GM12891 (cell line): ENCODE measurements at regions not wholly inside any gene's neighbourhood (a gene's known extent, or its start where the extent isn't known, plus 50 kb on each side); places are given as distances from the start of the nearest gene placed in this dataset.
"Not testable (repeated sequence)": the region's sequence is repeated elsewhere in the genome, so short reads cannot be mapped to it uniquely, and the experiment has no call there.

Experiments
- PAX5 ChIP-seq: IDR thresholded peaks from 2 replicates; pipeline ENCODE4 v1.6.1; 2011; ENCODE audit warnings: low read length, moderate library complexity, mild to moderate bottlenecking; ENCODE audit not compliant: insufficient read depth, severe bottlenecking
- POLR2A ChIP-seq: IDR thresholded peaks from 2 replicates; pipeline ENCODE4 v1.6.1; 2011; ENCODE audit warnings: low read depth, low read length, control low read depth
- POLR2AphosphoS5 ChIP-seq: IDR thresholded peaks from 2 replicates; pipeline ENCODE4 v1.6.1; 2011; ENCODE audit warnings: low read depth, low read length, control low read depth
- SPI1 ChIP-seq: IDR thresholded peaks from 2 replicates; pipeline ENCODE4 v1.6.1; 2011; ENCODE audit warnings: low read depth, low read length, control low read depth
- TAF1 ChIP-seq: IDR thresholded peaks from 2 replicates; pipeline ENCODE4 v1.6.1; 2011; ENCODE audit warnings: low read depth, low read length, control low read depth

GRCh38 chrY:9692481-9692880 lies 164.8 kb downstream of the TSPY10 start:
- TF ChIP-seq TAF1, POLR2A, POLR2AphosphoS5, PAX5, SPI1: not testable (repeated sequence)
